Ramos (cell line): ENCODE measurements at regions not wholly inside any gene's neighbourhood (a gene's known extent, or its start where the extent isn't known, plus 50 kb on each side); places are given as distances from the start of the nearest gene placed in this dataset.
"Not testable (repeated sequence)": the region's sequence is repeated elsewhere in the genome, so short reads cannot be mapped to it uniquely, and the experiment has no call there.

Experiments
- in situ Hi-C: fragments of 300-500 bp; cut with MboI; formaldehyde crosslinking; loops from one replicate; pipeline ENCODE4 v1.14.3; 2022; ENCODE audit warnings: low sequenced_read_pairs; ENCODE audit not compliant: unreplicated experiment

GRCh38 chr4:114085611-114086345 is 106.3 kb upstream of the ARSJ start:
- in situ Hi-C loops: no loop called here

DNA sequence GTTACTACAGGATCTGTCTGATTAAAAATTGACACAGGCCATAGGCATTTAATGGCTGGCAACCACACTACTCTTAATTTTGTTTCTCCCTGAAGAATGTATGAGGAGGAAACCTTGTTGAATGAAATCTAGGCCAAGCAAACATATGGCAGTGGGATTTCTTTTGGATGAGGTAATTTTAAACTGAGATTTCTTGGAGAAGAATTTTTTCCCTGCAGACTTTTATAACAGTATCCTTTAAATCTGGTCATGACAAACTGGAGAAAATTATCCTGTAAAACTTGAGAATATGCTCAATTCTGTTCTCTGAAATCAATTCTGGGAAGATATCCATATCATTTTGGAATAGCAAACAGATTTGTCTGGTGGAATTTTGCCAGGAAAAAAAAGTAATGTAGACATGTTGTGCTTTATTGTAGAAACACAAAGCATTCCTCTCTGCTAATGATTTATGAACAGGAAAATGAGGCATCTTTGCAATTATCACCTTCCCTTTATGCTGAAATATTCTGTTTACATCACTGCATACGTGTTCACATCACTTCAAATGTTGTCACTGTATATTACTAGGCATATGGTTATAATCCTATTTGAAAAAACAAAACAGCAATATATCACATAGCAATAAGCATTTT is 108.3 kb upstream of the ARSJ start:
- in situ Hi-C loops: no loop called here

DNA sequence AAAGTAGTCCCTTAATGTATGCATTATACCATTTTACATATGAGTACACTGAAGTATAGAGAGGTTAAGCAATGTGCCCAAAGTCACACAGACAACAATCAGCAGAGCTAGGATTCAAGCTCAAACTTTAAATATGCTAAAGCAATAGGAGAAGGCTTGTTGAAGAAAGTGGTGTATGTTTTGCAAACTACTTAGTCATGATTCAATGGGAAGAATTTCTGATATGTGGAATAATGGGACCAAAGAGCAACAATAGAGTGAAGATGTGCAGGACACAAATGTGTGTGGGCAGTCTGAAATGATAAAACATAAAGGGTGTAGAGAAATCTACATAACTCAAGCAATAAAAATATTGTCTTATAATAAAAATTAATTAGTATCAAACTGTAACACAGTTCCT is 109.0 kb upstream of the ARSJ start:
- in situ Hi-C loops: no loop called here

- in situ Hi-C loops: no loop called here
Observed at GRCh38 chr4:114091546-114091945, 112.1 kb upstream of the ARSJ start.

DNA sequence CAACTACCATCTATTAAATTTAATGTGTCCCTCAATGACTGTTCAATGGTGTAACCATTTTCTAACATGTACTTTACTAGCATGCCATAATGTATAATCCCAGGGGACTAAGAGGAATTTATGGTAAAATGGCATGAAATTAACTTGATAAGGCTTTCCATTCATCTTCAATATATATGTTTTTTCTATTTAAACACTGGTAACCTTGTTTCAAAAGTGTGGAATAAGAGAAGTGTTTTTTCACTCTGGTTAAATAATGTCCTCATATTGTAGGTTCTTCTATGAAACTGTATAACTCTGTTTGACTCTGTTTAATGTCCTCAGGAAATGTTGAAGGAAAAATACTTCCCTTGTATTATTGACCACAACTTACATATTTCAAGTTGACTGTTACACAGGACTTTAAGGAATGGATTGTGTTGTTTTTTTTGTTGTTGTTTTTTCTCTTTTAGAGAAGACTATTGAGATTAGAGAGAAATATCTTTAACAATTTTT is 113.8 kb upstream of the ARSJ start:
- in situ Hi-C loops: no loop called here

DNA sequence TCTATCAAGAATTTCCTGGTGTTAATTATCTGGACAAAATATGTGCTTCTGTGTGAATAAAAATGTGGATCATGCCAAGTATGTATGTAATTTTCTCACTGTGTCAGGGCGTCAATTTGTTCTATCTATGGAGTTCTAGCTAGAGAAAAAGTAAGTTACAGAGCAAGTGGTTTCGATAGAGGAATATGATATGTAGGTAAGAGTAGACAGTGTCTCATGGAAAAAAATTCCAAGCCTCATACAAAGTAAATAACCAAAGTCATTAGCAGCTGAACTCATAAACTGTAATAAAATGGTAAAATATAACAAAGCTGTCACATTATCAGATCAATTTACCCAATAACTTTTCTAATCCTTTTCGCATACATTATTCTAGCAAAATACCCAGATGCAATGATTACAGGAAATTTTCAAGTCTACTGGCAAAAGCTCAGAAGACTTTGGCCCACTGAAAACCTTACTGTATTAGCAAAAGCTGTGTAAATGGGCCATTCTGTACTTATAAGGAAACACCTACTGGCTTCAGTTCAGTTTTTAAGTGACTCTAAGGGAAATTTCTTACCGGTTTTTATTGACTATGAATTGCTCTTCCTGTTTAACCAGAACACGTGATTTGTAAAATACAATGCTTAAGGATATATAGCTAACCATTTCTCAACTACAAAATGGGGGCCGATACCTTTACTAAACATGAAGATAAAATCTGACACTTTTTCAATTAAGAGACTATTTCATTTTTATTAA is 121.0 kb upstream of the ARSJ start:
- in situ Hi-C loops: no loop called here

- in situ Hi-C loops: no loop called here
Observed at GRCh38 chr4:114103908-114104307, 124.5 kb upstream of the ARSJ start.

GRCh38 chr4:114108869-114109268 is 129.4 kb upstream of the ARSJ start:
- in situ Hi-C loops: no loop called here

- in situ Hi-C loops: no loop called here
Observed at GRCh38 chr4:114109776-114110175, 130.3 kb upstream of the ARSJ start.

- in situ Hi-C loops: no loop called here
Observed at GRCh38 chr4:114115526-114115925, 136.1 kb upstream of the ARSJ start.

GRCh38 chr4:114116861-114117260 is 137.4 kb upstream of the ARSJ start:
- in situ Hi-C loops: no loop called here

DNA sequence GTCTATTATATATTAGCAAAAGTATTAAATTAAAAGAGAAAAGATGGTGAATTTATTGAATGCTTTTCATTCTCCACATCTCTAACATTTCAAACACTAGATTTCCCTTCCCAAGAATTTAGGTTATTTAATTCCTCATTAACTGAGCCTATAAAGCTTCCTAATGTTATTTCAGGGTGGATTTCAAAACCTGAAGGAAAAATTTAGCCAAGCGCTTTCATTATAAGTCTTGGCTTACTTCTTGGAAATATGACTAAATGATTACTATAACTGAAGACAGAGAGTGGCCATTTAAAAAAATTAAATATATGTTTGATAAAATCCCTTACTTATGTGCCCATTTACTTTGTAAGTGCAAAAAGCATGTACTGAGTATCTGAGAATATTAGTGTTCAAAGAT is 141.8 kb upstream of the ARSJ start:
- in situ Hi-C loops: no loop called here

- in situ Hi-C loops: no loop called here
Observed at GRCh38 chr4:114132199-114132598, 152.8 kb upstream of the ARSJ start.

- in situ Hi-C loops: no loop called here
Observed at GRCh38 chr4:114132830-114133229, 153.4 kb upstream of the ARSJ start.

- in situ Hi-C loops: no loop called here
Observed at GRCh38 chr4:114136069-114136468, 156.6 kb upstream of the ARSJ start.

DNA sequence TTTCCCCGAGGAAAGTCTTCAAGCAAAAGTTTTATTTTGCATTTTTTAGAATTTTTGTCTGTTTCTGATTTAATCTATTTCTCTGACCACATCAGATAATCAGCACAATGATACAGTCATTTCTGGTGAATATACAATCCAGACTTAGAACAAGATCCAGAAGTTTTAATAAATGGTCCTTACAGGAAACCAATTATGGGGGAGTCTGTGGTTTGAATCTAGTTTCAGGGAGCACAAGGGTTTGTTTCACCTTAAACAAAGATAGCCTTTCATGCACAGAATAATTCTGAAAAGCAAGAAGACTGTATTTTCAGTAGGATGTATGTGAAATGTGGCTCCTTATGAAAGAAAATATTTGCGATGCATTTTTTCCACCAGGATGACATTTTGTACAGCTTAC is 158.5 kb upstream of the ARSJ start:
- in situ Hi-C loops: no loop called here

- in situ Hi-C loops: no loop called here
Observed at GRCh38 chr4:114146947-114147618, 167.6 kb upstream of the ARSJ start.

DNA sequence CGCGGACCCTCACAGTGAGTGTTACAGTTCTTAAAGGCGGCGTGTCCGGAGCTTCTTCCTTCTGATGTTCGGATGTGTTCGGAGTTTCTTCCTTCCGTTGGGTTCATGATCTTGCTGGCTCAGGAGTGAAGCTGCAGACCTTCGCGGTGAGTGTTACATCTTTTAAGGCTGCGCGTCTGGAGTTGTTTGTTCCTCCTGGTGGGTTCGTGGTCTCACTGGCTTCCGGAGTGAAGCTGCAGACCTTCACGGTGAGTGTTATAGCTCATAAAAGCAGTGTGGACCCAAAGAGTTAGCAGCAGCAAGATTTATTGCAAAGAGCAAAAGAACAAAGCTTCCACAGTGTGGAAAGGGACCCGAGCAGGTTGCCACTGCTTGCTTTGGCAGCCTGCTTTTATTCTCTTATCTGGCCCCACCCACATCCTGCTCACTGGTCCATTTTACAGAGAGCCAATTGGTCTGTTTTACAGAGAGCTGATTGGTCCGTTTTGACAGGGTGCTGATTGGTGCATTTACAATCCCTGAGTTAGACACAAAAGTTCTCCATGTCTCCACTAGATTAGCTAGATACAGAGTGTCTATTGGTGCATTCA is 168.3 kb upstream of the ARSJ start:
- in situ Hi-C loops: not testable (repeated sequence)

DNA sequence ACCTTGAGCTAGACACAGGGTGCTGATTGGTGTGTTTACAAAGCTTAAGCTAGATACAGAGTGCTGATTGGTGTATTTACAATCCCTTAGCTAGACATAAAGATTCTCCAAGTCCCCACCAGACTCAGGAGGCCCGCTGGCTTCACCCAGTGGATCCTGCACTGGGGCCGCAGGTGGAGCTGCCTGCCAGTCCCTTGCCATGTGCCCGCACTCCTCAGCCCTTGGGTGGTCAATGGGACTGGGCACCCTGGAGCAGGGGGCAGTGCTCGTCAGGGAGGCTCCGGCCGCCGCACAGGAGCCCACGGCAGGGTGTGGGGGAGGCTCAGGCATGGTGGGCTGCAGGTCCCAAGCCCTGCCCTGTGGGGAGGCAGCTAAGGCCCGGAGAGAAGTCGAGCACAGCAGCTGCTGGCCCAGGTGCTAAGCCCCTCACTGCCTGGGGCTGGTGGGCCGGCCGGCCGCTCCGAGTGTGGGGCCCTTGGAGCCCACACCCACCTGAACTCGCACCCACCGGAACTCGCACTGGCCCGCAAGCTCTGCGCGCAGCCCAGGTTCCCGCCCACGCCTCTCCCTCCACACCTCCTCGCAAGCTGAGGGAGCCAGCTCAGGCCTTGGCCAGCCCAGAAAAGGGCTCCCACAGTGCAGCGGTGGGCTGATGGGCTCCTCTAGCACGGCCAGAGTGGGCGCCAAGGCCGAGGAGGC is 169.1 kb upstream of the ARSJ start:
- in situ Hi-C loops: not testable (repeated sequence)

DNA sequence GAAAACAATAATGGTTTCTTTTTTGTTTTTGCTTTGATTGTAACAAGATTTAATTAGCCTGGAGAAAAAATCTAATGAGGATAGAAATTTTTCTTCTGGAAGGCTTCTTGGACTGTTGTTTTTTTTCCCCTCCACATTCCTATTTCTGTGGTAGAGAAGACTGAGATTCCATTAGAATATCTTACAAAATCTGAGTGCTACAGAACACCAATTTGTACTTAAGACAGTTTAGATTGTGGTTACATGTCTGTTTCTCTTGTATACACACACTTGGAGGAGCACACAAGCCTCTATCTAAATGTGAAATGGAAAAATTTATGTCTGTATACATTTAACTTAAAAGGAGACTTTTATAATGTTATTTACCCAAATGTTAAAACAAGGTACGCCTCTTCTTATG is 176.9 kb upstream of the ARSJ start:
- in situ Hi-C loops: no loop called here
